Left ventricle myocardium superior (tissue), 1 donor: ENCODE measurements at regions not wholly inside any gene's neighbourhood (a gene's known extent, or its start where the extent isn't known, plus 50 kb on each side); places are given as distances from the start of the nearest gene placed in this dataset.
"Not testable (repeated sequence)": the region's sequence is repeated elsewhere in the genome, so short reads cannot be mapped to it uniquely, and the experiment has no call there.

ENCODE experiments used
- ATAC-seq: fragments of 200-7000 bp; cut with Tn5 transposase; one replicate; pipeline ENCODE4 v1.9.1; 2020; ENCODE audit warnings: mild to moderate bottlenecking, moderate library complexity
- DNase-seq: peaks from one replicate; pipeline ENCODE4 v3.0.0-alpha.2; 2020
- intact Hi-C: fragments of 100-400 bp; cut with micrococcal nuclease; formaldehyde crosslinking; loops from one replicate; pipeline ENCODE4 v1.11.0; 2022
- donor health status: DM: no; HTN: yes; CAD: no; lungs with severe emphysema.

- ATAC-seq (peak; percentile 28), DNase-seq (no peak)
- intact Hi-C loops: loop anchor here (10.0 kb wide), 1 partner anchor 237 kb away; no protein-coding TSS in a partner anchor
These were observed 168.4 kb upstream of the MPDZ start for GRCh38 chr9:13447843-13448422.

GRCh38 chr9:13446938-13447842, 167.7 kb upstream of the MPDZ start:
- peak; percentile 29 for ATAC-seq
- intact Hi-C loops: loop anchor here (10.0 kb wide), 1 partner anchor 238 kb away; no protein-coding TSS in a partner anchor
- DNase-seq: no peak

- peak; percentile 33 for ATAC-seq
- no peak for DNase-seq
- intact Hi-C loops: loop anchor here (10.0 kb wide), 1 partner anchor 238 kb away; no protein-coding TSS in a partner anchor
These were observed 166.9 kb upstream of the MPDZ start for GRCh38 chr9:13446286-13446937.

GRCh38 chr9:13445103-13445500, 165.6 kb upstream of the MPDZ start:
- DNase-seq (no peak), ATAC-seq (peak; percentile 62)
- intact Hi-C loops: loop anchor here (10.0 kb wide), 1 partner anchor 240 kb away; no protein-coding TSS in a partner anchor

GRCh38 chr9:13444245-13445102, 165.0 kb upstream of the MPDZ start:
- DNase-seq (no peak), ATAC-seq (no peak)
- intact Hi-C loops: loop anchor here (10.0 kb wide), 1 partner anchor 240 kb away; no protein-coding TSS in a partner anchor

- DNase-seq (no peak), ATAC-seq (peak; percentile 22)
- intact Hi-C loops: loop anchor here (10.0 kb wide), 1 partner anchor 241 kb away; no protein-coding TSS in a partner anchor
These were observed 164.1 kb upstream of the MPDZ start for GRCh38 chr9:13443346-13444244.

- peak; percentile 47 for ATAC-seq
- intact Hi-C loops: loop anchor here (10.0 kb wide), 1 partner anchor 245 kb away; no protein-coding TSS in a partner anchor
These were observed 160.4 kb upstream of the MPDZ start for GRCh38 chr9:13439685-13440476.

GRCh38 chr9:13437866-13438265, 158.4 kb upstream of the MPDZ start:
- intact Hi-C loops: no loop called here
- ATAC-seq (peak; percentile 68), DNase-seq (no peak)

More at GRCh38 chr9:13439685-13440476, 160.4 kb upstream of the MPDZ start:
- no peak for DNase-seq

- intact Hi-C loops: no loop called here
- no peak for ATAC-seq
- DNase-seq: no peak
These were observed 157.1 kb upstream of the MPDZ start for GRCh38 chr9:13436591-13436990.

- DNase-seq, intact Hi-C loops, ATAC-seq: not testable (repeated sequence)
These were observed 154.0 kb upstream of the MPDZ start for GRCh38 chr9:13433453-13433852.

GRCh38 chr9:13432904-13433303, 153.4 kb upstream of the MPDZ start:
- DNase-seq (no peak), ATAC-seq (no peak)
- intact Hi-C loops: no loop called here

- no peak for ATAC-seq
- DNase-seq: no peak
- intact Hi-C loops: no loop called here
These were observed 152.2 kb upstream of the MPDZ start for GRCh38 chr9:13431692-13432091.

- no peak for ATAC-seq
- DNase-seq: no peak
- intact Hi-C loops: no loop called here
These were observed 151.7 kb upstream of the MPDZ start for GRCh38 chr9:13431222-13431536.

- ATAC-seq (no peak), DNase-seq (no peak)
- intact Hi-C loops: no loop called here
These were observed 151.1 kb upstream of the MPDZ start for GRCh38 chr9:13430368-13431221.

- intact Hi-C loops: loop anchor here (10.0 kb wide), 2 partner anchors 925 to 975 kb away; no protein-coding TSS in a partner anchor
- DNase-seq (no peak), ATAC-seq (no peak)
These were observed 150.1 kb upstream of the MPDZ start for GRCh38 chr9:13429301-13430190.
